ENCODE measurements at regions not wholly inside any gene's neighbourhood (a gene's known extent, or its start where the extent isn't known, plus 50 kb on each side); places are given as distances from the start of the nearest gene placed in this dataset.
"Not testable (repeated sequence)": the region's sequence is repeated elsewhere in the genome, so short reads cannot be mapped to it uniquely, and the experiment has no call there.

DNA sequence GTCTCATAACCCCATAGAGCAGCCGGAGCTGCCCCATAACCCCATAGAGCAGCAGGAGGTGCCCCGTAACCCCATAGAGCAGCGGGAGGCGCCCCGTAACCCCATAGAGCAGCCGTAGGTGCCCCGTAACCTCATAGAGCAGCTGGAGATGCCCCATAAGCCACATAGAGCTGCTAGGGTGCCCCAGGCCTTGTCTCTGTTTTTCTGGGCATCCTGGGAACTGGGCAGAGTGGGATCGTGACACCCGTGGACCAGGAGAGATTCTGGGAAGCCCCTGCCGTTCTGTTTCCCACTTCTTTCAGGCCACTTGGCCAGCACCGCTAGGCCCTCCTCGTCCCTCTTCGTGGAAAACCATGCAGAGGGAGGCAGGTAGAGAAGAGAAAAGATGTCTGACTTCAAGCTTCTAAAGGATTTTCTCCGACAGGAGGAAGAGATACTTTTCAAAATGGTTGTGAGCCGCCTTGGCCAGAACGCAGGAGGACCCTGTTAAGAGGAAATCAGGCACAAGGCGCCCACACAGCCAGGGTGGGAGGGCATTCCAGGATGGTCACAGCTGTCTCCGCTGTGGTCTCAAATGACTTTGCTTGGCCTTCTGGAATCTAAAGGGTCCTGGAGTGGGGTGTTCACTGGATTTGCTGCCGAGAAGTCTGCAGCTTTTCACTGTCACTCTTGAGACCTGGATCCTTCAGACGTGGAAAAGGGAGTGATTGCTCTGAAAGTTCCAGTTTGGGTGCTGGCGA lies 171.8 kb downstream of the NPIPB11 start:
- DNase-seq (ENCODE audit: low read depth): not testable (repeated sequence)

DNA sequence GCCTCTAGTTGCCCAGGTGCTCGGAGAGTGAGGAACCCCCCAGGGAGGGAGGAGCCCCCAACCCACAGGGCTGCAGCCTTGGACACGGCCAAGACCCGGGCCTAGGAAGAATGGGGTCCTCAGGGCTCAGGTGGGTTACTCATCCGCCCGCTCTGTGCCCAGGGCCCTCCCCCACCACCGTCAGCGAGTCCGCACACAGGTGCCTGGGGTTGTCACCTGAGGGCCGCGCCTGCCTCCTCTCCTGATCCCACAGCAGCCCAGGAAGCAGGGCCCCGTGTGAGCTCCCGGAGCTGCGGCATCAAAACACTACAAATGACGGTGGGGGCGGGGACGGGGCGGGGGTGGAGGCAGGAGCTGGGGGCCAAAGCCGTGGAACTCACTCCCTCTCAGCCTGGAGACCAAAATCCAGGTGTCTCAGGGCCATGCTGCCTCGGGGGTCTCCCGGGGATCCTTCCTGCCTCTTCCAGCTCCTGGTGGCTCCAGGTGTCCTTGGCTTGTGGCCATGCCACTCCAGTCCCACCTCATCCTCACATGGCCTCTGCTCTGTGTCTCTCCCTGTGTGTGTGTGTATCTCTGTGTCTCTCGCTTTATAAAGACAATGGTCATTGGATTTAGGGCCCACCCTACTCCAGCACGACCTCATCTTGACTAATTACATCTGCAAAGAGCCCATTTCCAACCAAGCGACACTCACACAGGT lies 172.7 kb downstream of the NPIPB11 start:
- DNase-seq (ENCODE audit: low read depth): not testable (repeated sequence)

DNA sequence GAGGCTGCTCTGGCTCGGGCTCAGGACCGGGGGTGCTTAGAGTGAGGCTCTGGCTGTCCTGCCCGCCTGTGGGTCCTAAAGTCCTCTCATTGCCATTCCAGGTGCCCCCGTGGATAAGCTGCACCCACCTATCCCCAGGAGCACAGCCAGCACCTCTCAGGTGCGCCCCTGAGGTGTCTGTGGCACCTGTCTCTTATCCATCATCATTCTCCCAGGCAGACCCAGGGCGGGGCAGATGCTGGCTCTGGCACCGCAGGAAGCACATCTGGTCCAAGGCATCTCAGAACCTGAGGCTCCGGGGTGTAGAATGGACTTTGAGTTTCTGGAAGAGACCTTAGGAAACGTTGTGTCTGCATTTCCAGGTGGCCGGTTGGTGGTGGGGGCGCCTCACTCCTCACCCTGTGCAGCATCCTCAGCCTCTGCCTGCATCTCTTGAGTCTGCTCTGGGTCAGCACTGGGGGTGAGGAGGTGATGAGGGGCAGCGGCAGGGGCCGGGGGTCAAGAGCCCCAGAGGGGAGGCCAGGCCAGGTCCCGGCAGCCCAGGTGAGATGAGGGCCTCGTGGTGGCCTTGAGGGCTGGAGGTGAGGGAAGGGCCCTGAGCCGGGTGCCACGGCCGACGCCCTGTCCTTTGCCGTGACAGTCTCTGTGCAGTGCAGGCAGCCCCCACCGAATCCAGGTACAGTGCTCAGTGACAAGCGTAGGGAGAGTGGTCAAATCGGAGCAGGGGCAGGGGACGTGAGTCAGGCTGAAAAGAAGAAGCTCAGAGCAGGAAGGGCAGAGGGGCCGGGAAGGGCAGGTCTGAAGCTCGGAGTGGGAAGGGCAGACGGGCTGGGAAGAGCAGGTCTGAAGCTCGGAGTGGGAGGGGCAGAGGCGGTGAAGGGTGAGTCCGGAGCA lies 173.5 kb downstream of the NPIPB11 start:
- no peak for DNase-seq (ENCODE audit: low read depth)

DNA sequence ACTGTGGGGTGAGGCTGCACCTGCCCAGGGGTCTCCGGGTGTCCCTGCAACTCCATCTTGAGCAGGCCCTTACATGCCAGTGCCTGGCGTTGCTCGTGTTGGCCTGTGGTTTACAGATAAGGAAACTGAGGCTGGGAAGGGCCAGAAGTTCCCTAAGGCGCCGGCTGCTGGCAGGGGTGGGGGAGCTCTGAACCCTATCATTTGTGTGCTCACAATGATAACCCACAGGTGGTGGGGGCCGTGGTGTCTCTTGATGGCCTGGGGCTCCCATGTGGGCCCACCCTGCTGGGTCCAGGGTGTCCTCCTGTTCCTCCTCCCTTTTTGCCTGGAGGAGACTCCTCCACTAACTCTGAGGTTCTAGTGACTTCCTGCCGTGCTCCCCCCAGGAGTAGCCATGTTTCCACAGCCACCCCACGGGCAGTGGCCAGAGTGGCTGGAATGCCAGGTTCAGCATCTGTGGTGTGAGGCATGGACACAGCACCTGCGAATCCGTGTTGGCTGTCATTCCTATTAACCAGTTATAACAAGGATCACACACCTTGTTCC lies 174.3 kb downstream of the NPIPB11 start:
- DNase-seq (ENCODE audit: low read depth): not testable (repeated sequence)

DNA sequence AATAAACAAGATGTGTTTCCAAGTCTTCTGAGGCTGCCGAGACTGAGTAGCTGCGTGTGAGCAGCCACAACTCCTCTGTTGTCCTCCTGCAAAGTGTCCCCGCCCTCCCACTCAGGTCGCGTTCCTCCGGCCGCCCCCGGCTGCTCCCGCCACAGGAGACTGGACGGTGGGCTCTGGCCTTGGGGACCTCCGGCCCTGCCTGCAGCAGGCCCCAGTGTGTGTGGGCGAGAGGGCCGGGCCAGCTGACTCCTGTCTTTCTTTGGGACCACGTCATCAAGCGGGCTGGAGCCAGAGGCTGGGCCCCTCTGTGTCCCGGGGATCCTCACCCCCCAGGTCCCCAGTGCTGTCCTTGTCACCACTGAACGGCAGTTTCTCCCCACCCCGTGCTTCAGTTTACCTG lies 175.3 kb downstream of the NPIPB11 start:
- no peak for DNase-seq (ENCODE audit: low read depth)

DNA sequence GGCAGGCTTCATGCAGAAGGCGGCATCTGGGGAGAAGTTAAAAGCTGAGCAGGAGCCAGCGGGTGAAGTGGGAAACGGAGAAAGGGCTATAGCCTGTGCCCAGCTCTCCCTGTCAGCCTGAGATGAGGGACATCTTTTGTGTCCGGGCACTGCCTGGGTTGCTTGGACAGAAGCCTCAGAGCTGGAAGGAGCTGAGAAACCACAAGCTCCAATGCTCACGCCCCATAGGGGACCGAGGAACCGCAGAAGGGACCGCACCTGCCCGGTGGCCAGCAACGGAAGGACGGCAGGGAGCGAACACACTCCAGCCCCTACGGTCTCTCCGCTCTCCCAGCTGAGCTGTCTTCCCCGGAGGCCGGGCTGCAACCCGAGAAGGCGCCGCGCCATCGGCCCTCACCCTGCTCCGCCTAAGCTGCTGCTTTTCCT lies 175.8 kb downstream of the NPIPB11 start:
- DNase-seq (ENCODE audit: low read depth): no peak

DNA sequence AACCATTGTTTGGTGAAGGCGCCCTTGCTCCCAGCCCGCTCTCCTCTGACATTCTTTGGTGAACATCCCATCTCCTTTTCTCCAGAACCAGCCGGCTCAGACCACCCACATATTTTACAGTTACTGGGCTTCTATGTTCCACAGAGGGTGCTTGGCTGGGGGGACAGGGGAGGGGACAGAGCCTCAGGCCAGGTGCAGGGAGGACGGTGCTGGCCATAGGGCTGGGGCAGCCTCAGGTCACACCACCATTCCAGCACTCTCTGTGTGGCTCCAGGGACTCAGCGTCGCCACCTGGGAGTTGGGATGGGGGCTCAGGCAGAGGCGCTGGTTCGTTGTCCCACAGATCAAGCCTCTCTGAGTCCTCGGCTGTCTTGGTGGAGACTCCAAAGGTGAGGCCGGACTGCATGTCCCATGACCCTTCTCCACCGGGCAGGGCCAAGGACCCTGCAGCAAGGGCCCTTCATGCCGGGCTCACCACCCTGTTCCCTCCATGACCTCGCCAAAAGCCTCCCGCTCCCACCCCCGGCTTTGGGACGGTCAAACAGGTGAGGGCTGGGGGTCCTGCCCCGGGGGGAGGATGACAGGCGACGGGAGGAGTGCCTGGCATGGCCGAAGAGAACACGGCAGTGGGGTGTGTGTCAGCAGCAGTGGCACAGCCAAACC lies 176.4 kb downstream of the NPIPB11 start:
- DNase-seq (ENCODE audit: low read depth): not testable (repeated sequence)

DNA sequence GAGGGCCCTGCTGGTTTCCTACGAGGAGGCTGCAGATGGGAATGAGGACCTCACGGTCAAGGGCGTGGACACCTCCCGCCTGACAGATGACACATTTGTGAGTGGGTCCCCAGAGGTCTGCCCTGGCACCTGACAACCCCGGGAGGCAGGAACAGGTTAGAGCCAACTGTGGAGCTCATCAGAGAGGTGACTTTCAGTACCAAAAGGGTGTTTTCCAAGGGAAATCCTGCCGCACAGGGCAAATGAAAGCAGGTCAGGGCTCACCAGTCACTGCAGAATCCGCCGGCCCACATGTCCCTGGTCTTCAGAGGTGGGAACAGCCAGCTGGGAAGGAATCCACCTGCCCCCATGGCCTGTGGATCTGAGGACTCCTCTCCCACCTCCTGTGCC lies 176.9 kb downstream of the NPIPB11 start:
- DNase-seq (ENCODE audit: low read depth): not testable (repeated sequence)

DNA sequence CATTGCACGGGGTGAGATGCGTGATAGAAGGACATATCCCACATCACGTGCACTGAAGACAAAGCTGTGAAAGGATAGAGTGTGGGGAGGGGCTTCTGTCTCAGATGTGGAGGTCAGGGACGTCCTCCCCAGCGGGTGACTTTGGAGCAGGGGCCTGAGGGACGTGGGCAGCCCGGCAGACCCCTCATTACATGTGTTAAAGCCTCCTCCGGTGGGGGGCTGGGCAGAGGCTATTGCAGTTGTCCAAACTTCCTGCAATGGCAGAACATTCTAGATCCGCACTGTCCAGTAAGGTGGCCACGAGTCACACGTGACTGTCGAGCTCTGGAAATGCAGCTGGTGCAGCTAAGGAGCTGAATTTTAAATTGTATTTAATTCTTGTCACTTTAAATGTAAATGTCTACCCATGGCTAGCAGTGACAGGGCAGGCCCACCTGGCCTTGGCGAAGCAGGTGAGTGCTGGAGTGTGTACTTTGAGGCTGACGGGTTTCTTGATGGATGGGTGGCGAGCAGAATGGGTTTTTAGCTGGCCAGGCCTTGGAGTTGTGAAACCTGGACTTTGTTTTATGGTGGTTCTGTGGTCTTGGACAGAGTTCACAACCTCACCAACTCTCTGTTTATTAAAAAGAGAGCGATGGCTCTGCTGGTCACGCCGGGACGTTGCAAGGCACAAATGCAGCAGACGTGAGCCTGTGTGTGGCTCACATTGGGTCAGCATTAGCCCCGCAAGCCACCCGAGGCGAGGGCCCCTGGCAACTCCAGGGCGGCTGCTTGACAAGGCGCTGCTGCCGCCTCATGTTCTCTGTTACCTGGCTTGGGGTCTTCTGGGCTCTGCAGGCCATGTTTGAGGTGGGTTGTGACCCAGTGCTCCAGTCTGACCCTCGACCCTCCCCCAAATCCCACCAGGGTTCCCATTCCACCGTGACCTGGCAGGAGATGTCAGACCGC lies 177.6 kb downstream of the NPIPB11 start:
- not testable (repeated sequence) for DNase-seq (ENCODE audit: low read depth)

DNA sequence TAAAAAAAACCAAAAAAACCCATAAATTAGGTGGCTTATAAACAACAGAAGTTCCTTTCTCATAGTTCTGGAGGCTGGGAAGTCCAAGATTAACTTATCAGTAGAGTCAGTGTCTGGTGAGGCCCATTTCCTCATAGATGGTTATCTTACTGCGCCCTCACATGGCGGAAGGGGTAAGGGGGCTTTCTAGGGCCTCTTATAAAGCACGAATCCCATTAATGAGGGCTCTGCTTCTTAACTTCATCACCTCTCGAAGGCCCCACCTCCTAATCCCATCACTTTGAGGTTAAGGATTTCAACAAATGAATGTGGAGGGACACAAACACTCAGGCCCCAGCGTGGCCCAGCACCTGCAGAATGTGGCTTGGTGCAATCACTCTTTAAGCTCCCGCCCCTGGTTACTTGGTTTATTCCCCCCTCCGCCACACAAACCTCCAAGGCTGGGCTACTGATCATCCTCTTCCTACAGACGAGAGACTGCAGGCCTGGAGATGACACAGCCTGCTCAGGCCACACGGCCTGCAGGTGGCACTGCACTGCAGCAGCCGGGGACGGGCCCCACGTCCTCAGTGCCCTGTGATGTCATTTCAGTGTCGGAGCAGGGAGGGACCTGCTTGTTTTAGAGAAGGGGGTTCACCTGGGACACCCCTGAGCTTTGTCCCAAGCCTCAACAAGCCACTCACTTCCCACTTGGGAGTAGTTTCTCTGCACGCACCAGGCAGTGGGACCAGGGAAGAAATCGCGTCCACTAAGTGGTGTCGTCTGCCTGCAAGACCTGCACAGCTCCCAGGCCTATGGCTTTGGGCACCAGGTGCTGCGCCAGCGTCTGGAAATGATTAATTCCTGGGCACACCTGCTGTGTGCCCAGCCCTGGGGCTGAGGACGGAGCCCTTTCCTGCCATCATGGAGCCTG lies 178.5 kb downstream of the NPIPB11 start:
- peak; percentile 64 for DNase-seq (ENCODE audit: low read depth)

DNA sequence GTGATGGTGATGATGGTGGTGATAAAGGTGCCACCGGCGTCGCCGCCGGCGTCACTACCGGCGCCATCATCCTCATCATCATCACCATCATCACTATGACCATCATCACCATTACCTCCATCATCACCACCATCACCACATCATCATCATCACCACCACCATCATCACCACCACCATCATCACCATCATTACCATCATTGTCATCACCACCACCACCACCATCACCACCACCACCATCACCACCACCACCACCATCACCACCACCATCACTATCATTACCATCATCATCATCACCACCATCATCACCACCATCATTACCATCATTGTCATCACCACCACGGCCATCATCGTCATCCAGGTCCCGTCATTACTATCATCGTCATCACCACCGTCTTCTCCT lies 179.7 kb downstream of the NPIPB11 start:
- DNase-seq (ENCODE audit: low read depth): no peak

DNA sequence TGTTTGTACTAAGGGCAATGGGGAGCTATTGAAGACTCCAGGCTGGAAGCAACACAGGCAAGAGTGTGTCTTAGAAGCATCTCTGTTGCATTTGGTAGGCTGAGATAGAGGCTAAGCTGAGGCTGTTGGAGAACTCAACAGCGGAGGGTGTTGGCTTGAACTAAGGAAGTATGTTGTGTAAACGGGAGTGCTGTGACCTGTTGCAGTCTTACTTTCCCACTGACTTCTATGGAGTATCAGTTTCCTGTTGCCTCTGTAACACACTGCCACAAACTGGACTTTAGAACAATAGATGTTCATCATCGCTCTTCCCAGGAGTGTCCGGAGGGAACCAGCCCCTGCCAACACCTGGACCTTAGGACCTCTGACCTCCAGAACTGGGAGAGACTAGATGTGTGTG lies 181.8 kb downstream of the NPIPB11 start:
- DNase-seq (ENCODE audit: low read depth): not testable (repeated sequence)

DNA sequence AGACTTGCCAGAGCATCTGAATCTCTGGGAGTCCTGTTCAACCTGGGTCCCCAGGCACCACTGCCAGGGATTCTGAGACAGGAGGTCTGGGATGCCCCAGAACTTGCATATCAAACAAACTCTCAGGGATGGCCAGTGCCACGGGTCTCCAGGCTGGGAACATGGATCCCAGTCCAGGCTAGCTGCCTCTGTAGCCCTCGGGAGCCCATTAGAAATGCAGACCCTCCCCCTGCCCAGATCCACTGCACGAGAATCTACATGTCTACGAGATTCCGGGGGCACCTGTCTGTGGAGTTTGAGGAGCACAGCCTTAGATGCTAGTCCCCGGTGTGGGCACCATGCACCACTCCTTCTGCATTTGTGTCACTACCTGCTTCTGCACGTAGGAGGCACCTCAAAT lies 183.9 kb downstream of the NPIPB11 start:
- DNase-seq (ENCODE audit: low read depth): not testable (repeated sequence)

DNA sequence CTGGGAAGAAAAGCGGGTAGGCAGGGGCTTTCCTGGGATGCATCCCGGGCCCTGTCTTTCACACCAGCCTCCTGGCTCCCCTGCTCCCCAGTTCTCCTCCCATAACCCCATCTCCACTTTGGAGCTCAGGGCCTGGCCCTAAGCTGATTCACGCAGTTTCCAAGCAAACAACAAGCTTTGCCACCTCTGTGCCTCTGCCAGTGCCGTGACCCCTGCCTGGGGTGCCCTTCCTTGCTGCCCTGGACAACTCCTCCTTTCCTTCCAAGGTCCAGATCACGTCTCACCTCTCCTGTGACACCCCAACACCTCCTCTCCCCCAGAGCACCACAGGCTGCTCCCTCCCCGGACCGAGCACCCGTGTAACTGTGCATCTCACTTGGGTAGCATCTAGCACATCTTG lies 184.5 kb downstream of the NPIPB11 start:
- not testable (repeated sequence) for DNase-seq (ENCODE audit: low read depth)

DNA sequence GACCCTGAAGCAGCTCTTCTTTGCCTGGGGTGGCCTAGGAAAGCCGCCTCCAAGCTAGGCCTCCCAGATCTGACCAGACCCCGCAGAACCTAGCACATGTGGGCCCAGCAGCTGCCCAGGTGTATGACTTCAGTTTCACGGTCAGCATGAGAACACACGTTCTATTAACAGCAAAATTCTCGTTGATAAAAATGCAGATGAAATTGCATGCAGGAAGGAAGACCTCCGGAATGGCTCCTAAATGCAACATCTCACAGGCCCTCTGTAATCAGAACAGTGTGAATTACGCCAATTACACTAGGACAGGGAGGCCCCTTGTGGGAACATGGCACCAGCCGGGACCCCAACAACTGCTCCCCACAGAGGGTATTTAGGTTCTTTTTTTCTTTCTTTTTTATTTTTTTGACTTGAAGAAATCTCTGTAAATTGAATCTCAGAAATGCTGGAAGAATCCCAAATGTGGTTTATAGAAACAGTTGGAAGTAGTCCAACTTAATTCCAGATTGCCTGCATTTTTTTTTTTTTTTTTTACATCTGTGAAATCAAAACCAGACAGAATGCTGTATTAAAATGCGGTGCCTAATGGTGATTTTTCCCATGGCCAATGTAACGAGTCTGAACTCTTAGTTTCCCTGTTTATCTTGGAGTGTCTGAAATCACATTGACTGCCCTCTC lies 185.1 kb downstream of the NPIPB11 start:
- not testable (repeated sequence) for DNase-seq (ENCODE audit: low read depth)

DNA sequence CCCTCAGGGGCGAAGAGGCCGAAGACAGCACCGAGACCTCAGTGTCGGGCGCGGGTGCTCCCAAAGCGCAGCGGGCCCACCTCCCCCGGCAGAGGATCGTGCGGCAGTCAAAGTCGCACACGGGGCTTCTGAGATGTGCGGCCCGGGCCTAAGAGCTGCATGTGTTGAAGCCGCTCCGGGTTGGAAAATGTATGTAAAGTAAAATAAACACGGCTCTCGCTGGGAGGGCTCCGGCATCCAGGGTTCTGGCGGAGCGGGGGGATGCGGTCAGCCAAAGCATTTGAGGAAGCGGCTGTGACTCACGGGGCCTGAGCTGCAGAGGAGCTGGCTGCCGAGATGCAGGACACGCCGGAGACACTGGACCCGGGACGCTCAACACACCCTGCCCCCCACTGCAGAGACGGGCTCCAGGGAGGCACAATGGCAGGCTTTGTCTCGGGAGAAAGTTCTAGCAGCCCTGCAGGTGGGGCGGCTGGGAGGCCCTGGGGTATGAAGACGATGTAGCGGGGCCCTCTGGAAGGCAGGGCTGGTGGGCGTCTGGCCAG lies 185.8 kb downstream of the NPIPB11 start:
- DNase-seq (ENCODE audit: low read depth): peak; percentile 89

DNA sequence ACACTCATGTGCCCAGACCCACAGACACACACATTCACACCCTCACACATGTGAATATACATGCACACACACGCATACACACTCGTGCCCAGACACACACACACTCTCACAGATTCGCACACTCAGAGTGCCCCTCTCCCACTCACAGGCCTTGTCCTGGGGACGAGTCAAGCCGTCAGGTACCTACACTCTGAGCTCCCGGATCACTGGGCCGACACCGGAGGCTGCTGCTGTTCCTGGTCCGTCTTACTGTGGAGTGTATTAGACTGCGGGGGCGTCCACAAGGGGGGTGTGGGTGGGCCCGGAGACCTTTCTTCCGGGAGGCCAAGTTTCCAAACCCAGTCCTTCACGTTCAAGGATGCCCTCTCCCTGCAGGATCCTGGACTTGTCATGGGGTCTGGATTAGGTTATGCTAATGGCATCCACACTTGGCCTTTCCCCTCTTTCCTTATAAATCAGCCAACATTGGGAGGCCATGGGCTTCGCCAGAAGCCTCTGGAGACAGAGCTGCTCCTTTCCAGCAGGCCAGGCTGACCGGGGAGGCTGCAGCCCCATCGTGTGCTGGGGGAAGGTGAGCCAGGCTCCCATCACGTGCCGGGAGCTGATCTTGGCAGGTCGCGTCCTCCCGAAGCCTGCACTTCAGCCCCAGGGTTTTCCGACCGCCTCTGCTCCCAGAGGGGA lies 186.4 kb downstream of the NPIPB11 start:
- DNase-seq (ENCODE audit: low read depth): peak; percentile 42

DNA sequence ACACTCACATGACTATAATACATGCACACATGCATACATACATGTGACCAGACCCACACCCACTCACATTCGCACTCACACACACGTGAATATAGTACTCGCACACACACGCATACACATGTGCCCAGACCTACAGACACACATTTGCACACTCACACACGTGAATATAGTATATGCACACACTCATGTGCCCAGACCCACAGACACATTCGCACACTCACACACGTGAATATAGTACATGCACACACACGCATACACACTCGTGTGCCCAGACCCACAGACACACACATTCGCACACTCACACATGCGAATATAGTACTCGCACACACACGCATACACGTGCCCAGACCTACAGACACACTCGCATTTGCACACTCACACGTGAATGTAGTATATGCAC lies 186.9 kb downstream of the NPIPB11 start:
- not testable (repeated sequence) for DNase-seq (ENCODE audit: low read depth)

Data from Daoy (cell line).